GM12878 (cell line): ENCODE measurements at regions not wholly inside any gene's neighbourhood (a gene's known extent, or its start where the extent isn't known, plus 50 kb on each side); places are given as distances from the start of the nearest gene placed in this dataset.

Experiments
- ATAC-seq: fragments of 200-7000 bp; cut with Tn5 transposase; 3 replicates; pipeline ENCODE4 v1.9.1; 2020; ENCODE audit warnings: mild to moderate bottlenecking, moderate library complexity
- BruUV-seq: library from RNA; stranded (reverse); fragments of 400-500 nt; replicated peaks from 2 replicates; lab custom pipeline; 2021; lab: Mats Ljungman, UMichigan
- CTCF ChIA-PET: fragments of 300-600 bp; sonication (Branson Sonifier 250); formaldehyde crosslinking; extraction: SDS; loops from one replicate; lab custom pipeline; 2021; ENCODE audit warnings: inconsistent platforms; lab: Yijun Ruan, JAX
- POLR2A ChIA-PET: fragments of 350-600 bp; formaldehyde crosslinking; extraction: SDS; loops from one replicate; lab custom pipeline; 2021; ENCODE audit warnings: inconsistent platforms; lab: Charles Lee
- RAD21 ChIA-PET: fragments of 300-600 bp; sonication (Branson Sonifier 250); formaldehyde crosslinking; loops from one replicate; lab custom pipeline; 2023; ENCODE audit warnings: antibody characterized with exemption; ENCODE audit not compliant: unreplicated experiment; lab: Charles Lee
- SMC1A ChIA-PET: fragments of 300-600 bp; sonication (Branson Sonifier 250); formaldehyde crosslinking; loops from one replicate; lab custom pipeline; 2023; ENCODE audit not compliant: unreplicated experiment, uncharacterized antibody; lab: Charles Lee
- DNase-seq: peaks from one replicate; pipeline ENCODE4 v3.0.0-alpha.2; 2011; ENCODE audit warnings: low read depth, low spot score
- FAIRE-seq: peaks from 3 replicates; lab custom pipeline; 2011; peaks lifted over from hg19 to GRCh38; lab: Jason Lieb, UNC
- H2AFZ ChIP-seq: 2 replicates; pipeline ENCODE4 v1.6.0; 2011; ENCODE audit warnings: low read depth, low read length, control low read depth; ENCODE audit not compliant: control insufficient read depth
- H3K27ac ChIP-seq: 2 replicates; pipeline ENCODE4 v1.5.1; 2011; ENCODE audit warnings: control low read depth; ENCODE audit not compliant: control insufficient read depth, insufficient read depth
- H3K27me3 ChIP-seq, 2 experiments: replicated peaks in 1 of 2; 2 replicates each; pipeline versions ENCODE4 v1.6.0 to v1.6.1; 2011; ENCODE audit warnings: low read length in 1 of 2; ENCODE audit not compliant: control insufficient read depth in 2 of 2, insufficient read depth in 2 of 2
- H3K36me3 ChIP-seq, 2 experiments: 2 replicates each; pipeline ENCODE4 v1.5.1; 2011; ENCODE audit warnings: low read length in 1 of 2; ENCODE audit not compliant: control insufficient read depth in 2 of 2, insufficient read depth in 2 of 2
- H3K4me1 ChIP-seq: 2 replicates; pipeline ENCODE4 v1.6.1; 2011; ENCODE audit warnings: mild to moderate bottlenecking, low read length, moderate library complexity, mixed read lengths; ENCODE audit not compliant: control insufficient read depth, insufficient read depth
- H3K4me2 ChIP-seq: 2 replicates; pipeline ENCODE4 v1.6.0; 2011; ENCODE audit warnings: control low read depth; ENCODE audit not compliant: control insufficient read depth, insufficient read depth
- H3K4me3 ChIP-seq: fragments of 200-600 bp; sonication (generic); 2 replicates; pipeline ENCODE4 v1.5.1; 2016
- H3K79me2 ChIP-seq: 2 replicates; pipeline ENCODE4 v1.6.0; 2011; ENCODE audit warnings: low read length; ENCODE audit not compliant: control insufficient read depth, insufficient read depth
- H3K9ac ChIP-seq: 2 replicates; pipeline ENCODE4 v1.8.0; 2011; ENCODE audit warnings: low read length, control low read depth, mixed read lengths; ENCODE audit not compliant: control insufficient read depth, insufficient read depth
- H3K9me3 ChIP-seq: replicated peaks from 3 replicates; pipeline ENCODE4 v1.5.1; 2011; ENCODE audit warnings: mild to moderate bottlenecking, low read length; ENCODE audit not compliant: control insufficient read depth, insufficient read depth
- H4K20me1 ChIP-seq: 2 replicates; pipeline ENCODE4 v1.6.0; 2011; ENCODE audit not compliant: control insufficient read depth, insufficient read depth
- CREM ChIP-seq: IDR thresholded peaks from 2 replicates; pipeline ENCODE4 v1.6.1; 2014; ENCODE audit warnings: antibody characterized with exemption, low read depth
- JUNB ChIP-seq: IDR thresholded peaks from 2 replicates; pipeline ENCODE4 v1.6.1; 2016; ENCODE audit warnings: antibody characterized with exemption, mild to moderate bottlenecking
- MYC ChIP-seq: IDR thresholded peaks from 2 replicates; pipeline ENCODE4 v1.6.1; 2011; ENCODE audit warnings: mild to moderate bottlenecking, low read length, moderate library complexity, inconsistent platforms; ENCODE audit not compliant: insufficient read depth, insufficient replicate concordance, insufficient read length, severe bottlenecking
- NR2F1 ChIP-seq: fragments of 450-650 bp; conservative IDR thresholded peaks from 2 replicates; pipeline ENCODE4 v1.6.1; 2017; ENCODE audit warnings: mild to moderate bottlenecking
- RB1 ChIP-seq: fragments of 450-650 bp; formaldehyde crosslinking; IDR thresholded peaks from 2 replicates; pipeline ENCODE4 v1.6.1; 2017; ENCODE audit warnings: mild to moderate bottlenecking, borderline replicate concordance
- RBBP5 ChIP-seq: fragments of 200-600 bp; sonication (generic); conservative IDR thresholded peaks from 2 replicates; pipeline ENCODE4 v1.6.1; 2016
- RELA ChIP-seq: fragments of 450-650 bp; IDR thresholded peaks from 2 replicates; pipeline ENCODE4 v1.8.0; 2014; ENCODE audit warnings: borderline replicate concordance; ENCODE audit not compliant: partially characterized antibody
- SPI1 ChIP-seq: IDR thresholded peaks from 2 replicates; pipeline ENCODE4 v1.6.1; 2011; ENCODE audit warnings: low read depth, mild to moderate bottlenecking, low read length, moderate library complexity, borderline replicate concordance; ENCODE audit not compliant: insufficient read depth
- WGBS: methylation state at CpG from one replicate; pipeline ENCODE4 v1.1.6; 2016; ENCODE audit warnings: low lambda C conversion rate; ENCODE audit not compliant: insufficient replicate concordance, insufficient coverage; ENCODE audit errors: missing lambda C conversion rate; 5-methylcytosine and 5-hydroxymethylcytosine counted together
- in situ Hi-C: fragments of 300-500 bp; cut with MboI; formaldehyde crosslinking; loops from 9 replicates; pipeline ENCODE4 v1.14.3; 2018; ENCODE audit warnings: mixed read lengths
- intact Hi-C: fragments of 100-400 bp; cut with micrococcal nuclease; formaldehyde crosslinking; loops from one replicate; pipeline ENCODE4 v1.14.2; 2022; ENCODE audit not compliant: unreplicated experiment
- TF ChIP-seq, protein P1 (sequence below): IDR thresholded peaks from 2 replicates; pipeline ENCODE4 v1.6.1; 2012; ENCODE audit warnings: low read depth, low read length, improper control_type of control experiment

DNA sequence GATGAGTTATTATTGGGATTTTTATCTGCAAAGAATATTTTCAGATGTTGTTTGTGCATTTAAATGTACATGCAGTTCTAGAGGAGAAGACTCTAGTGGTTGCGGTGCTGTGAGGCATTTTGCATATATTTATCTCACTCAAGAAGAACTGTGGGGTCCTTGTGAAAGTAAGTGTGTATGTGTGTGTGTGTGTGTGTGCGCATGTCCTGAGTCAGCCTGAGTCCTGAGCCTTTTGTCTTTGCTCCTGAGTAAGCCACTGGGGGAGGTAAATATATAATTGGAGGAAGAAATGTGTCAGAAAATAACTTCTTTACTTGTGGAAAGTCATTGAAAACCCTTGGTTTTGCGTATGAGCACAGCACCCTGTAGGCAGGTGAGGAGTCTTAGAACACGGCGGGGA is 55.6 kb upstream of the CD34 start:
- Histone ChIP-seq H4K20me1 (no peaks in the 10 kb centered on the region), H2AFZ (no peak overlapping the region), H3K36me3 (no peaks in the 10 kb centered on the region), H3K27ac (no peak overlapping the region), H3K4me3 (no peak overlapping the region), H3K27me3 (peaks cover 2 to 3% of the 10 kb centered on the region in 2 experiments; a peak in 3 of 4 replicates)
- ATAC-seq (no peak), FAIRE-seq (no peak)
- 62% methylated on average over 5 of the region's 5 CpGs for WGBS
- POLR2A ChIA-PET: no interaction called here
- TF ChIP-seq MYC (no peak), JUNB (no peak), RBBP5 (no peak), CREM (no peak)
- TF ChIP-seq, all 136 proteins: peak for 0
- ChIA-PET CTCF (interaction anchor here (6.3 kb wide), 1 partner anchor 82 kb away, joined by 52 read pairs; no protein-coding TSS in a partner anchor), SMC1A (no interaction called here), RAD21 (no interaction called here)
- BruUV-seq: no TSS peak
- DNase-seq: no peak
- in situ Hi-C loops: loop anchor here (5.0 to 10.0 kb wide), 2 partner anchors 69 to 142 kb away; no protein-coding TSS in a partner anchor
- Histone ChIP-seq H3K4me1 (peaks cover 4% of the 10 kb centered on the region; the same call in 1 of the 2 replicates), H3K4me2 (no peak overlapping the region), H3K79me2 (no peaks in the 10 kb centered on the region), H3K9ac (no peak overlapping the region), H3K9me3 (no peaks in the 10 kb centered on the region)
- intact Hi-C loops: no loop called here

DNA sequence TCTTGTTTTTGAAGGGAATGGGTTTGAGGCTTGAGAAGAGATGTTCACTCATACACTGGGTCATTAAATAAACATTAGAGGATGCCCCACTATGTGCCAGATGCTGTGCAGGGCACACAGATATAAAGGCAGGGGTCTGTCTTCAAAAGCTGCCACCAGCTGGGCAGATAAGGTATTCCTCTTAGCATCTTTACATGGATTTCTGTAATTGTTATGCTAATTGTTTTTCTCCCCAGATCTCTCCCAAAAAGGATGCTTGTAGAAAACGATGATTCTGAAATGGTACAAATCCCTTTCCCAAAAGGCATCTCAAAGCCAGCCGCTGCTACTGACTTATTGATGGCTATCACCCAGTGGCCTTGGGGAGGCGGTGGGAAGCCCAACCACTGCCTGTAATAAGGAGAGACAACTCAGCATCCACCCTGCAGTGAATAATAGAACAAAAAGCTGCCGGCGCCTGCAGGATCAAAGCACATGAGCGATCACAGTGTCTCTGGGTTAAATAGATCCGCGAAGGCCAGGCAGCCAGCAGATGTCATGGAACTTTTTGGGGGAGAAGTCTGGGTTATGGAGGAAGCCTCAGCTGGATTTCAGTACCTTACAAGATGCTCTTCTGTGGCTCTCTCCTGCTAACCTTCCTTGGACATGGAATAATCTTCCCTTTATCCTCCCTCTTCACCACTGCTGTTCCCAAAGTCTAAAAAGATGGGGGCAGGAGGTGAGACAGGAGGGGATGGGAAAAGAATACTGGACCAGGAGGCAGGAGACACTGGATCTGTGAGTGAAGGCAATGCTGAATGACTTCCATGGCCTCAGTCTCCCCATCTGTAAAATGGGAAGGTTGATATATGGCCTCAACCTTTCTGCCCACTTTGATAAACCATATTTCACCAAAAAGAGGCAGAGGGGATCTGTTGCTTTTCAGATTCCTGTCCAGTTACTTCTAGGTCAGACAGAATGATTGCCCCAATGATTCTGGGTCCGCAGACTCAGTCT is 54.8 kb upstream of the CD34 start:
- no peaks in the 10 kb centered on the region for H3K9me3 ChIP-seq
- DNase-seq: no peak
- ATAC-seq: no peak
- H3K36me3 ChIP-seq: no peaks in the 10 kb centered on the region
- in situ Hi-C loops: loop anchor here (5.0 to 10.0 kb wide), 2 partner anchors 68 to 141 kb away; no protein-coding TSS in a partner anchor
- no peaks in the 10 kb centered on the region for H3K79me2 ChIP-seq
- POLR2A ChIA-PET: no interaction called here
- RAD21 ChIA-PET: interaction anchor here (5.1 to 6.3 kb wide), 2 partner anchors 69 to 80 kb away, joined by 75 to 110 read pairs; no protein-coding TSS in a partner anchor
- CTCF ChIA-PET: interaction anchor here (0.8 to 5.8 kb wide), 8 partner anchors 10 to 168 kb away, joined by 3 to 228 read pairs (median 8); no protein-coding TSS in a partner anchor
- peaks cover 4% of the 10 kb centered on the region; the same call in 1 of the 2 replicates for H3K4me1 ChIP-seq
- 53% methylated on average over 9 of the region's 9 CpGs for WGBS
- no peak overlapping the region for H3K27ac ChIP-seq
- no peak overlapping the region for H3K4me2 ChIP-seq
- H2AFZ ChIP-seq: no peak overlapping the region
- SMC1A ChIA-PET: interaction anchor here (1.2 to 5.9 kb wide), 5 partner anchors 11 to 94 kb away, joined by 4 to 112 read pairs (median 6); no protein-coding TSS in a partner anchor
- no peak overlapping the region for H3K4me3 ChIP-seq
- no peak overlapping the region for H3K9ac ChIP-seq
- H4K20me1 ChIP-seq: no peaks in the 10 kb centered on the region
- BruUV-seq: no TSS peak
- intact Hi-C loops: no loop called here
- peaks cover 2 to 3% of the 10 kb centered on the region in 2 experiments; a peak in 3 of 4 replicates for H3K27me3 ChIP-seq
- FAIRE-seq: no peak
- no peak for TF ChIP-seq RELA
- TF ChIP-seq SPI1: no peak
- TF ChIP-seq RB1: no peak
- TF ChIP-seq, protein P1, sequence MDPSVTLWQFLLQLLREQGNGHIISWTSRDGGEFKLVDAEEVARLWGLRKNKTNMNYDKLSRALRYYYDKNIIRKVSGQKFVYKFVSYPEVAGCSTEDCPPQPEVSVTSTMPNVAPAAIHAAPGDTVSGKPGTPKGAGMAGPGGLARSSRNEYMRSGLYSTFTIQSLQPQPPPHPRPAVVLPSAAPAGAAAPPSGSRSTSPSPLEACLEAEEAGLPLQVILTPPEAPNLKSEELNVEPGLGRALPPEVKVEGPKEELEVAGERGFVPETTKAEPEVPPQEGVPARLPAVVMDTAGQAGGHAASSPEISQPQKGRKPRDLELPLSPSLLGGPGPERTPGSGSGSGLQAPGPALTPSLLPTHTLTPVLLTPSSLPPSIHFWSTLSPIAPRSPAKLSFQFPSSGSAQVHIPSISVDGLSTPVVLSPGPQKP: no peak
- TF ChIP-seq NR2F1: no peak
- TF ChIP-seq CREM: no peak
